OCI-LY3 (cell line): ENCODE measurements at regions not wholly inside any gene's neighbourhood (a gene's known extent, or its start where the extent isn't known, plus 50 kb on each side); places are given as distances from the start of the nearest gene placed in this dataset.
"Not testable (repeated sequence)": the region's sequence is repeated elsewhere in the genome, so short reads cannot be mapped to it uniquely, and the experiment has no call there.

Experiments
- H2AFZ ChIP-seq: fragments of 200-600, 300-600 bp; shearing (Covaris generic); 2 replicates; pipeline ENCODE4 v1.6.0; 2014; ENCODE audit warnings: antibody characterized with exemption, low read depth, low read length
- H3K27ac ChIP-seq: fragments of 200-600, 300-600 bp; sonication (generic); 2 replicates; pipeline ENCODE4 v1.5.1; 2014; ENCODE audit warnings: mild to moderate bottlenecking, low read length, moderate library complexity, mixed read lengths
- H3K27me3 ChIP-seq: fragments of 200-600, 300-600 bp; sonication (generic); 2 replicates; pipeline ENCODE4 v1.6.1; 2014; ENCODE audit warnings: low read depth, low read length, mixed read lengths
- H3K36me3 ChIP-seq: fragments of 200-600, 300-600 bp; sonication (generic); replicated peaks from 2 replicates; pipeline ENCODE3; 2014; ENCODE audit warnings: low read depth, low read length, mixed read lengths
- H3K4me1 ChIP-seq: fragments of 300-600, 200-600 bp; sonication (generic); 2 replicates; pipeline ENCODE4 v1.6.1; 2014; ENCODE audit warnings: low read length, mixed read lengths
- H3K4me2 ChIP-seq: fragments of 200-600, 300-600 bp; sonication (generic); 2 replicates; pipeline ENCODE4 v1.6.1; 2014; ENCODE audit warnings: low read length, mixed read lengths
- H3K4me3 ChIP-seq: fragments of 300-600, 200-600 bp; sonication (generic); 2 replicates; pipeline ENCODE4 v1.5.1; 2014; ENCODE audit warnings: antibody characterized with exemption, mild to moderate bottlenecking, low read length, moderate library complexity
- H3K79me2 ChIP-seq: fragments of 300-600, 200-600 bp; shearing (Covaris generic); 2 replicates; pipeline ENCODE4 v1.6.1; 2014; ENCODE audit warnings: mild to moderate bottlenecking, low read length, mixed read lengths
- H3K9ac ChIP-seq: fragments of 300-600, 200-600 bp; shearing (Covaris generic); 2 replicates; pipeline ENCODE4 v1.6.0; 2014; ENCODE audit warnings: mild to moderate bottlenecking, low read length, moderate library complexity
- H3K9me3 ChIP-seq: fragments of 200-600, 300-600 bp; shearing (Covaris generic); 2 replicates; pipeline ENCODE4 v1.6.1; 2014; ENCODE audit warnings: low read length, mixed read lengths; ENCODE audit not compliant: insufficient read depth
- H4K20me1 ChIP-seq: fragments of 200-600, 300-600 bp; sonication (generic); 2 replicates; pipeline ENCODE4 v1.6.1; 2016; ENCODE audit warnings: low read length, mixed read lengths; ENCODE audit not compliant: insufficient read depth
- CTCF ChIP-seq: fragments of 200-600, 300-600 bp; sonication (generic); IDR thresholded peaks from 2 replicates; pipeline ENCODE4 v1.5.1; 2014; ENCODE audit warnings: antibody characterized with exemption, low read length, low read depth
- EZH2phosphoT487 ChIP-seq: fragments of 200-600 bp; shearing (Covaris generic); IDR thresholded peaks from 2 replicates; pipeline ENCODE4 v1.6.1; 2018; ENCODE audit warnings: antibody characterized with exemption, mixed run types, low read depth

- H3K36me3 ChIP-seq, result no peaks in the 10 kb centered on the region
- no peak overlapping the region for H3K27ac ChIP-seq
- no peaks in the 10 kb centered on the region for H3K9me3 ChIP-seq
- H3K79me2 ChIP-seq, result no peaks in the 10 kb centered on the region
- no peak overlapping the region for H3K4me3 ChIP-seq
- H3K4me1 ChIP-seq, result no peaks in the 10 kb centered on the region
- TF ChIP-seq CTCF (no peak), EZH2phosphoT487 (no peak)
- H3K27me3 ChIP-seq, result no peaks in the 10 kb centered on the region
- no peaks in the 10 kb centered on the region for H4K20me1 ChIP-seq
- no peak overlapping the region for H2AFZ ChIP-seq
- no peak overlapping the region for H3K4me2 ChIP-seq
- no peak overlapping the region for H3K9ac ChIP-seq
Measured at GRCh38 chr13:55652657-55653056, 1488.1 kb upstream of the PRR20A start.

DNA sequence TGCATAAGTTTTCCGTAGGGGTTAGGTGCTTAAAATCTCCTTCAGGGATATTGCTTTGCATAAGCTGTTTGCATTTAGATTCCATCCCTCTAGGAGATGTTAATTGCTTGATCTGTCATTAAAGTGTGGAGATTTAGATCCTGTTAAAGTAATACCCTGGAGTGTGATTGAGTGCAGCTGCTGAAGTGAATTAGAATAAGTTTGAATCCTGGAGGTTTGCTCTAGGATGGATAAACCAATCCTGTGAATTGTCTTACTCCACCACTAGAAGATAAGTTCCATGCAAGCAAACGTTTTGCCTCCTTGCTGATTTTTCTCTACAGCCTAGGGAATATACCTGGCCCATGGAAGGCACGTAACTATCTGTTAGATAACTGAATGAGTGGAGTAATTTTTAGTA is 1487.2 kb upstream of the PRR20A start:
- Histone ChIP-seq H3K9ac (no peak overlapping the region), H3K4me2 (no peak overlapping the region), H2AFZ (no peak overlapping the region)

GRCh38 chr13:55654243-55654642 is 1486.5 kb upstream of the PRR20A start:
- Histone ChIP-seq H3K27ac (no peak overlapping the region), H3K4me1 (no peaks in the 10 kb centered on the region), H3K79me2 (no peaks in the 10 kb centered on the region), H2AFZ (no peak overlapping the region), H3K36me3 (no peaks in the 10 kb centered on the region), H4K20me1 (no peaks in the 10 kb centered on the region), H3K9me3 (no peaks in the 10 kb centered on the region), H3K9ac (no peak overlapping the region), H3K4me2 (no peak overlapping the region), H3K27me3 (no peaks in the 10 kb centered on the region), H3K4me3 (no peak overlapping the region)
- TF ChIP-seq CTCF (no peak), EZH2phosphoT487 (no peak)

More for the DNA sequence above, 1487.2 kb upstream of the PRR20A start:
- Histone ChIP-seq H4K20me1 (no peaks in the 10 kb centered on the region), H3K4me1 (no peaks in the 10 kb centered on the region), H3K4me3 (no peak overlapping the region), H3K27me3 (no peaks in the 10 kb centered on the region), H3K36me3 (no peaks in the 10 kb centered on the region), H3K27ac (no peak overlapping the region), H3K79me2 (no peaks in the 10 kb centered on the region), H3K9me3 (no peaks in the 10 kb centered on the region)
- TF ChIP-seq CTCF (no peak), EZH2phosphoT487 (no peak)

GRCh38 chr13:55660264-55660663 is 1480.5 kb upstream of the PRR20A start:
- H4K20me1 ChIP-seq, H3K27ac ChIP-seq, H3K9ac ChIP-seq, H3K4me1 ChIP-seq, H2AFZ ChIP-seq, H3K27me3 ChIP-seq, H3K36me3 ChIP-seq, H3K4me3 ChIP-seq, H3K4me2 ChIP-seq, H3K79me2 ChIP-seq, H3K9me3 ChIP-seq: not testable (repeated sequence)

- Histone ChIP-seq H3K36me3 (no peaks in the 10 kb centered on the region), H2AFZ (no peak overlapping the region), H3K9me3 (no peaks in the 10 kb centered on the region), H4K20me1 (no peaks in the 10 kb centered on the region), H3K4me1 (no peaks in the 10 kb centered on the region), H3K27ac (no peak overlapping the region), H3K79me2 (no peaks in the 10 kb centered on the region), H3K27me3 (no peaks in the 10 kb centered on the region), H3K4me2 (no peak overlapping the region), H3K4me3 (no peak overlapping the region), H3K9ac (no peak overlapping the region)
- TF ChIP-seq CTCF (no peak), EZH2phosphoT487 (no peak)
Measured at GRCh38 chr13:55660851-55661250, 1479.9 kb upstream of the PRR20A start.
